GM18861 (cell line): ENCODE measurements at regions not wholly inside any gene's neighbourhood (a gene's known extent, or its start where the extent isn't known, plus 50 kb on each side); places are given as distances from the start of the nearest gene placed in this dataset.

Source experiments
- ATAC-seq: cut with Tn5 transposase; IDR thresholded peaks from one replicate; pipeline ENCODE4 v1.9.1; 2021; ENCODE audit not compliant: unreplicated experiment

- no peak for ATAC-seq
These were observed 229.6 kb upstream of the RBFOX1 start for GRCh38 chr16:7103056-7103455.

- ATAC-seq = no peak
These were observed 231.6 kb upstream of the RBFOX1 start for GRCh38 chr16:7101054-7101453.

- no peak for ATAC-seq
These were observed 235.1 kb upstream of the RBFOX1 start for GRCh38 chr16:7097518-7097917.

GRCh38 chr16:7093511-7093910 is 239.1 kb upstream of the RBFOX1 start:
- ATAC-seq = no peak

- ATAC-seq = no peak
These were observed 242.0 kb upstream of the RBFOX1 start for GRCh38 chr16:7090628-7091115.

GRCh38 chr16:7089751-7090150 is 242.9 kb upstream of the RBFOX1 start:
- no peak for ATAC-seq

GRCh38 chr16:7088711-7089110 is 243.9 kb upstream of the RBFOX1 start:
- no peak for ATAC-seq

- no peak for ATAC-seq
These were observed 245.6 kb upstream of the RBFOX1 start for GRCh38 chr16:7086822-7087616.

- ATAC-seq = no peak
These were observed 246.9 kb upstream of the RBFOX1 start for GRCh38 chr16:7085776-7086175.

GRCh38 chr16:7083096-7083495 is 249.5 kb upstream of the RBFOX1 start:
- no peak for ATAC-seq

GRCh38 chr16:7077636-7078035 is 255.0 kb upstream of the RBFOX1 start:
- ATAC-seq = no peak

GRCh38 chr16:7074715-7075114 is 257.9 kb upstream of the RBFOX1 start:
- no peak for ATAC-seq

- ATAC-seq = no peak
These were observed 275.2 kb upstream of the RBFOX1 start for GRCh38 chr16:7057458-7057857.

- no peak for ATAC-seq
These were observed 277.2 kb upstream of the RBFOX1 start for GRCh38 chr16:7055443-7055842.

GRCh38 chr16:7051591-7052349 is 280.9 kb upstream of the RBFOX1 start:
- no peak for ATAC-seq

GRCh38 chr16:7044331-7044730 is 288.3 kb upstream of the RBFOX1 start:
- ATAC-seq = no peak

GRCh38 chr16:7038475-7038874 is 294.2 kb upstream of the RBFOX1 start:
- ATAC-seq = no peak

GRCh38 chr16:7037495-7037894 is 295.1 kb upstream of the RBFOX1 start:
- ATAC-seq = no peak

GRCh38 chr16:7031031-7031430 is 301.6 kb upstream of the RBFOX1 start:
- no peak for ATAC-seq

- no peak for ATAC-seq
These were observed 305.2 kb upstream of the RBFOX1 start for GRCh38 chr16:7027401-7027800.

GRCh38 chr16:7026639-7027038 is 306.0 kb upstream of the RBFOX1 start:
- ATAC-seq = no peak

GRCh38 chr16:7025616-7026190 is 306.9 kb upstream of the RBFOX1 start:
- ATAC-seq = no peak
